ENCODE measurements at regions not wholly inside any gene's neighbourhood (a gene's known extent, or its start where the extent isn't known, plus 50 kb on each side); places are given as distances from the start of the nearest gene placed in this dataset.

DNA sequence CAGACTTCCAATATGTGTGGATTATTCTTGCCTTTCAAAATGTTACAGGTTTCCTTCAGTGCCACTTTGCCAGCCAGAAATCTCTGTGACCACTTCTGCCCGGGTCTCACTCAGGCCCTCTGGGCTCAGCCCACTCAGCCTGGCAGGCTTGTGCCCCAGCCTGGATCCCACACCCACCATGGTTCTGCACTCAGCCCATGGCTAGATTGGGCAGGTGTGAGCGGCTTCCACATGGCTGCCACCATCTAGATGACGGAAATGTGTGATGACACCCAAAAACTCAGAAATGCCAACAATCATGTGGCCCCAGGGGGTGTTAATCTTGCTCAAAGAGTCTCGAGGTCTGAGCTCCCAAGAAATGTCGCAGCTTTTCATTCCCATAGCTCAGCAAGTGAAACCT, 1097.5 kb upstream of the SLC39A10 start:
- no peak overlapping the region for H3K27ac ChIP-seq (ENCODE audit: extremely low read length, insufficient read depth, low read length)
- intact Hi-C loops (cut with micrococcal nuclease; ENCODE audit: unreplicated experiment) = no loop called here
- H4K20me1 ChIP-seq (ENCODE audit: insufficient read depth, low read length) = no peaks in the 10 kb centered on the region
- H3K4me3 ChIP-seq (replicated peaks in 1 of 3; ENCODE audit: insufficient read depth in 1 of 3, low read depth in 2 of 3, low read length in 3 of 3) = no peak overlapping the region
- H3K9me3 ChIP-seq (ENCODE audit: low read length) = peaks cover 7% of the 10 kb centered on the region
- DNase-seq (ENCODE audit: low spot score) (no peak), ATAC-seq (no peak), FAIRE-seq (no peak)
- POLR2A ChIA-PET = no interaction called here
- H3K4me2 ChIP-seq (ENCODE audit: low read depth, low read length) = no peak overlapping the region
- H2AFZ ChIP-seq (ENCODE audit: low read length) = no peak overlapping the region
- H3K36me3 ChIP-seq (replicated peaks in 1 of 2; ENCODE audit: control insufficient read depth in 1 of 2, insufficient read depth in 2 of 2, low read length in 2 of 2) = no peaks in the 10 kb centered on the region
- H3K4me1 ChIP-seq (ENCODE audit: insufficient read depth, low read length) = no peaks in the 10 kb centered on the region
- CTCF ChIA-PET (ENCODE audit: low intra/inter-chr PET ratio, low total read pairs) = interaction anchor here (1.1 kb wide), 1 partner anchor 759 kb away, joined by 6 read pairs; no protein-coding TSS in a partner anchor
- in situ Hi-C loops (cut with HindIII; ENCODE audit: extremely low pct_ligation_motif_present, low pct_unique_long_range_greater_than_20kb) = loop anchor here (10.0 kb wide), 1 partner anchor 755 kb away; no protein-coding TSS in a partner anchor
- H3K27me3 ChIP-seq (ENCODE audit: control insufficient read depth in 1 of 2, insufficient read depth in 2 of 2, low read length in 2 of 2) = no peaks in the 10 kb centered on the region
- no peak overlapping the region for H3K9ac ChIP-seq (ENCODE audit: insufficient read depth, low read depth, low read length)
- no peaks in the 10 kb centered on the region for H3K79me2 ChIP-seq (ENCODE audit: insufficient read depth, low read length)
- 0% methylated on average over 4 of the region's 5 CpGs for WGBS (ENCODE audit: low lambda C conversion rate)
- TF ChIP-seq ATF1 (CRISPR knock-in tag; IDR thresholded peaks at IDR 0.05) (no peak), NFE2L1 (CRISPR knock-in tag; IDR thresholded peaks at IDR 0.05; ENCODE audit: borderline replicate concordance) (no peak), ZNF781 (CRISPR knock-in tag; IDR thresholded peaks at IDR 0.05; ENCODE audit: borderline replicate concordance, not compliant biosample characterization) (no peak), ZNF230 (CRISPR knock-in tag; IDR thresholded peaks at IDR 0.05) (no peak), TSC22D2 (CRISPR knock-in tag; IDR thresholded peaks at IDR 0.05; ENCODE audit: borderline replicate concordance) (no peak), ZNF350 (CRISPR knock-in tag; IDR thresholded peaks at IDR 0.05; ENCODE audit: borderline replicate concordance, low read depth) (no peak), ZNF792 (CRISPR knock-in tag; IDR thresholded peaks at IDR 0.05) (no peak)
- TF ChIP-seq, protein P1, sequence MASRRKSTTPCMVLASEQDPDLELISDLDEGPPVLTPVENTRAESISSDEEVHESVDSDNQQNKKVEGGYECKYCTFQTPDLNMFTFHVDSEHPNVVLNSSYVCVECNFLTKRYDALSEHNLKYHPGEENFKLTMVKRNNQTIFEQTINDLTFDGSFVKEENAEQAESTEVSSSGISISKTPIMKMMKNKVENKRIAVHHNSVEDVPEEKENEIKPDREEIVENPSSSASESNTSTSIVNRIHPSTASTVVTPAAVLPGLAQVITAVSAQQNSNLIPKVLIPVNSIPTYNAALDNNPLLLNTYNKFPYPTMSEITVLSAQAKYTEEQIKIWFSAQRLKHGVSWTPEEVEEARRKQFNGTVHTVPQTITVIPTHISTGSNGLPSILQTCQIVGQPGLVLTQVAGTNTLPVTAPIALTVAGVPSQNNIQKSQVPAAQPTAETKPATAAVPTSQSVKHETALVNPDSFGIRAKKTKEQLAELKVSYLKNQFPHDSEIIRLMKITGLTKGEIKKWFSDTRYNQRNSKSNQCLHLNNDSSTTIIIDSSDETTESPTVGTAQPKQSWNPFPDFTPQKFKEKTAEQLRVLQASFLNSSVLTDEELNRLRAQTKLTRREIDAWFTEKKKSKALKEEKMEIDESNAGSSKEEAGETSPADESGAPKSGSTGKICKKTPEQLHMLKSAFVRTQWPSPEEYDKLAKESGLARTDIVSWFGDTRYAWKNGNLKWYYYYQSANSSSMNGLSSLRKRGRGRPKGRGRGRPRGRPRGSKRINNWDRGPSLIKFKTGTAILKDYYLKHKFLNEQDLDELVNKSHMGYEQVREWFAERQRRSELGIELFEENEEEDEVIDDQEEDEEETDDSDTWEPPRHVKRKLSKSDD (CRISPR knock-in tag; IDR thresholded peaks at IDR 0.05; ENCODE audit: low read depth) = no peak
- TF ChIP-seq, protein P2, sequence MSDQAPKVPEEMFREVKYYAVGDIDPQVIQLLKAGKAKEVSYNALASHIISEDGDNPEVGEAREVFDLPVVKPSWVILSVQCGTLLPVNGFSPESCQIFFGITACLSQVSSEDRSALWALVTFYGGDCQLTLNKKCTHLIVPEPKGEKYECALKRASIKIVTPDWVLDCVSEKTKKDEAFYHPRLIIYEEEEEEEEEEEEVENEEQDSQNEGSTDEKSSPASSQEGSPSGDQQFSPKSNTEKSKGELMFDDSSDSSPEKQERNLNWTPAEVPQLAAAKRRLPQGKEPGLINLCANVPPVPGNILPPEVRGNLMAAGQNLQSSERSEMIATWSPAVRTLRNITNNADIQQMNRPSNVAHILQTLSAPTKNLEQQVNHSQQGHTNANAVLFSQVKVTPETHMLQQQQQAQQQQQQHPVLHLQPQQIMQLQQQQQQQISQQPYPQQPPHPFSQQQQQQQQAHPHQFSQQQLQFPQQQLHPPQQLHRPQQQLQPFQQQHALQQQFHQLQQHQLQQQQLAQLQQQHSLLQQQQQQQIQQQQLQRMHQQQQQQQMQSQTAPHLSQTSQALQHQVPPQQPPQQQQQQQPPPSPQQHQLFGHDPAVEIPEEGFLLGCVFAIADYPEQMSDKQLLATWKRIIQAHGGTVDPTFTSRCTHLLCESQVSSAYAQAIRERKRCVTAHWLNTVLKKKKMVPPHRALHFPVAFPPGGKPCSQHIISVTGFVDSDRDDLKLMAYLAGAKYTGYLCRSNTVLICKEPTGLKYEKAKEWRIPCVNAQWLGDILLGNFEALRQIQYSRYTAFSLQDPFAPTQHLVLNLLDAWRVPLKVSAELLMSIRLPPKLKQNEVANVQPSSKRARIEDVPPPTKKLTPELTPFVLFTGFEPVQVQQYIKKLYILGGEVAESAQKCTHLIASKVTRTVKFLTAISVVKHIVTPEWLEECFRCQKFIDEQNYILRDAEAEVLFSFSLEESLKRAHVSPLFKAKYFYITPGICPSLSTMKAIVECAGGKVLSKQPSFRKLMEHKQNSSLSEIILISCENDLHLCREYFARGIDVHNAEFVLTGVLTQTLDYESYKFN (CRISPR knock-in tag; conservative IDR thresholded peaks at IDR 0.05) = no peak
- BruUV-seq (replicated peaks) = no TSS peak
